Neutrophil (primary cell): ENCODE measurements at regions not wholly inside any gene's neighbourhood (a gene's known extent, or its start where the extent isn't known, plus 50 kb on each side); places are given as distances from the start of the nearest gene placed in this dataset.

Source experiments
- H3K27ac ChIP-seq: fragments of 200-600 bp; sonication (generic); 2 replicates; pipeline ENCODE4 v1.5.1; 2016; ENCODE audit warnings: mild to moderate bottlenecking, moderate library complexity
- H3K27me3 ChIP-seq: fragments of 200-600 bp; sonication (generic); 2 replicates; pipeline ENCODE4 v1.6.0; 2016; ENCODE audit warnings: mild to moderate bottlenecking
- H3K36me3 ChIP-seq: fragments of 200-600 bp; sonication (generic); 2 replicates; pipeline ENCODE4 v1.5.1; 2017
- H3K4me1 ChIP-seq, 2 experiments: fragments of 200-600 bp in 1 of 2; sonication (generic) in 1 of 2; 1 replicate in 1 of 2; 2 replicates in 1 of 2; pipeline versions ENCODE4 v1.5.1 to v1.6.1; 2013 to 2016; ENCODE audit warnings: low read depth in 1 of 2, low read length in 1 of 2, mild to moderate bottlenecking in 1 of 2, moderate library complexity in 1 of 2; ENCODE audit not compliant: control insufficient read depth in 1 of 2, insufficient read depth in 1 of 2
- H3K4me3 ChIP-seq, 2 experiments: fragments of 200-600 bp in 1 of 2; sonication (generic) in 1 of 2; 1 replicate in 1 of 2; 2 replicates in 1 of 2; pipeline ENCODE4 v1.5.1; 2013 to 2016; ENCODE audit warnings: low read depth in 1 of 2, low read length in 1 of 2, mild to moderate bottlenecking in 1 of 2, moderate library complexity in 1 of 2
- H3K9me3 ChIP-seq: fragments of 200-600 bp; sonication (generic); 2 replicates; pipeline ENCODE4 v1.5.1; 2016
- TF ChIP-seq, protein P1 (sequence below): fragments of 200-600 bp; sonication (generic); IDR thresholded peaks from 2 replicates; pipeline ENCODE4 v1.5.1; 2016; ENCODE audit warnings: antibody characterized with exemption

DNA sequence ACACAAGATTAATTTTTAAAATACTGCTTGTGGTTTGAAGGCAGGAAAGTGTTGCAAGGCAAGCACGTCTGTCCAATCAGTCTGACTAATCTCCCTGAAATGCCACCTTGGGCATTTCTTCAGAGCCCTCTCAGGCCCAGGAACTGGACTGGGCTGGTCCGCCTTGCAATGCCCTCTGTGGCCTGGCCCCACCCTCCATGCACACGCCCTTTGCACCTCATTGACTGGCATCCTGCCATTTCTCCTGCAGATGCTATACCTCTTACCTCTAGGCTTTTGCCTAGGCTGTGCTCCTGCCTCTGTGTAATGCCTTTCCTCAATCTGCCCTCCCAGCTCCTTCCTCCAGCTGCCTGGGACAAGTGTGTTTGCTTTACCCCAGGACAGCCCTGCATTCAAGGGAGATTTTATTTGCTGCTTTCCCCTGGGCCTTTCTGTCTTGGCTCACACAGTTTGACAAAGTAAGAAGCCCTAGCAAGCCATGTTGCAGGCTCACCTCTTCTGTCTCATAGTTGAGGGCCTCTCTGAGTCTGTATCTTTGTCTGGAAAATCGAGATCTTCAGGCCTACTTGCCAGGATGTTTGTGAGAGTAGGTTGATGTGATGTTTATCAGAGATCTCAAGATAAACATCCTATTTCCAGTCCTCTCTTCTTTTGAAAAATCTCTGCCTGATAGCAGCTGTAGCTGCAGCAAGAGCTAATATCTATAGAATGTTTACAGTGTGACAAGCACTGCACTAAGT, 149.2 kb upstream of the JUN start:
- Histone ChIP-seq H3K27me3 (peaks cover 17% of the 10 kb centered on the region), H3K4me3 (no peak overlapping the region), H3K36me3 (no peaks in the 10 kb centered on the region), H3K27ac (peak overlapping the region; percentile 54), H3K9me3 (no peaks in the 10 kb centered on the region), H3K4me1 (peaks cover 24% of the 10 kb centered on the region in 2 experiments)
- TF ChIP-seq, protein P1, sequence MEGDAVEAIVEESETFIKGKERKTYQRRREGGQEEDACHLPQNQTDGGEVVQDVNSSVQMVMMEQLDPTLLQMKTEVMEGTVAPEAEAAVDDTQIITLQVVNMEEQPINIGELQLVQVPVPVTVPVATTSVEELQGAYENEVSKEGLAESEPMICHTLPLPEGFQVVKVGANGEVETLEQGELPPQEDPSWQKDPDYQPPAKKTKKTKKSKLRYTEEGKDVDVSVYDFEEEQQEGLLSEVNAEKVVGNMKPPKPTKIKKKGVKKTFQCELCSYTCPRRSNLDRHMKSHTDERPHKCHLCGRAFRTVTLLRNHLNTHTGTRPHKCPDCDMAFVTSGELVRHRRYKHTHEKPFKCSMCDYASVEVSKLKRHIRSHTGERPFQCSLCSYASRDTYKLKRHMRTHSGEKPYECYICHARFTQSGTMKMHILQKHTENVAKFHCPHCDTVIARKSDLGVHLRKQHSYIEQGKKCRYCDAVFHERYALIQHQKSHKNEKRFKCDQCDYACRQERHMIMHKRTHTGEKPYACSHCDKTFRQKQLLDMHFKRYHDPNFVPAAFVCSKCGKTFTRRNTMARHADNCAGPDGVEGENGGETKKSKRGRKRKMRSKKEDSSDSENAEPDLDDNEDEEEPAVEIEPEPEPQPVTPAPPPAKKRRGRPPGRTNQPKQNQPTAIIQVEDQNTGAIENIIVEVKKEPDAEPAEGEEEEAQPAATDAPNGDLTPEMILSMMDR: no peak

DNA sequence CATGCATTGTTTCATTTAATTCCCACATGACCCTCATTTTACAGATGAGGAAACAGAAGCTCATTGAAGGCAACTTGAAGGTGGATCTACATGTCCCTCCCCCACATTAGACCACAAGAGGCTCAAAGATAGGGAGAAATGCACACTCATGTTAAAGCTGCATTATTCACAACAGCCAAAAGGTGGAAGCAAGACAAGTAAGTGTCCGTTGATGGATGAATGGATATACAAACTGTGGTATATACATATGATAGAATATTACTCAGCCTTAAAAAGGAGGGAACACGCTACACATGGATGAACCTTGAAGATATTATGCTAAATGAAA, 149.7 kb upstream of the JUN start:
- H3K4me3 ChIP-seq: no peak overlapping the region
- peaks cover 22% of the 10 kb centered on the region for H3K27me3 ChIP-seq
- peak overlapping the region; percentile 54 for H3K27ac ChIP-seq
- H3K36me3 ChIP-seq: no peaks in the 10 kb centered on the region
- peaks cover 24% of the 10 kb centered on the region in 2 experiments for H3K4me1 ChIP-seq
- no peaks in the 10 kb centered on the region for H3K9me3 ChIP-seq
- TF ChIP-seq, protein P1: no peak

DNA sequence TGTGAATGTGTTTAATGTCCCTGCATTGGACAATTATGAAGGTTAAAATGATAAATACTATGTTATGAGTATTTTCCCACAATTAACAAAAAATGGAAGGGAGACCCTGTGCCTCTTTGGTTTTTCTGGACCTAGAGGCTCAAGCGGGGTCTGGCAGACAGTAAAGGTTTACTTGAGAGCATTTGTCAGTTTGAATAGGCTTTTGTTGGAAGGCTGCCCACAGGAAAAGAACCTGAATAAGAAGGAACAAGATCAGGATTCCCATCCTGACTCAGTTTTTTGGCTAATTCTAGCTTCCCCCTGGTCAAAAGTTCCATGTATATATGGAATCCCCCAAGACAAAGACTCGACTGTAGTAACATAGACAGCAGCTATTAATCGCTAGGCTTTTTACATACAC, 150.9 kb upstream of the JUN start:
- Histone ChIP-seq H3K4me3 (no peak overlapping the region), H3K4me1 (peaks cover 24% of the 10 kb centered on the region in 2 experiments), H3K27me3 (peaks cover 34% of the 10 kb centered on the region), H3K27ac (no peak overlapping the region), H3K36me3 (no peaks in the 10 kb centered on the region), H3K9me3 (no peaks in the 10 kb centered on the region)
- TF ChIP-seq, protein P1: no peak

DNA sequence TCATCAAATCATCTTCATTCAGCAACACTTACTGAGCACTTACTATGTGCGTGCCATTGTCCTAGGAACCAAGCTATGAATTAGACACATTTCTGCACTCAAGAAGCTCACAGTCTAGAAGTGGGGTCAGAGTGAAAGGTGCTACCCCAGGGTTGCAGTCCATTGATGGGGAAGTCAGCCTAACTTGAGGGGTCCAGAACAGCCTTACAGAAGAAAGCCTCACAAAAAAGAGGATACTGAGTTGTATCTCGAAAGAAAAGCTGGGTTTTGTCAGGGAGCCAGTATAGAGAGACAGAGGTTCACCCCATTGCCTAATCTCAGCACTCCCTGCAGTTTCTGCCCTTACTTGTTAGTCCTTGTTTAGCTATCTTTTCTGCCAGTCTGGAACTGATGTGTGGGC, 153.1 kb upstream of the JUN start:
- Histone ChIP-seq H3K27me3 (peaks cover 56% of the 10 kb centered on the region), H3K4me1 (peaks cover 24% of the 10 kb centered on the region in 2 experiments), H3K27ac (no peak overlapping the region), H3K9me3 (no peaks in the 10 kb centered on the region), H3K4me3 (no peak overlapping the region), H3K36me3 (no peaks in the 10 kb centered on the region)
- TF ChIP-seq, protein P1: no peak

DNA sequence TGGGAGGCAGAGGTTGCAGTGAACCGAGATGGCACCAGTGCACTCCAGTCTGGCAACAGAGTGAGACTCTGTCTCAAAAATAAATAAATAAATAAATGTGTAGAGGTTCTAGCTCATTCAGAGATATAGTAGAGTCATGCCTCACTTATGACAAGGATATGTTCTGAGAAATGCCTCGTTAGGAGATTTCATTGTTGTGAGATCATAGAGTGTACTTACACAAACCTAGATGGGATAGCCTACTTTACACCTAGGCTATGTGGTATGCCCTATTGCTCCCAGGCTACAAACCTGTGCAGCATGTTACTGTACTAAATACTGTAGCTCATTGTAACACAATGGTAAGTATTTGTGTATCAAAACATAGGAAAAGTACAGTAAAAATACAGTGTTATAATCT, 155.3 kb upstream of the JUN start:
- Histone ChIP-seq H3K27me3 (peaks cover 72% of the 10 kb centered on the region), H3K9me3 (no peaks in the 10 kb centered on the region), H3K27ac (no peak overlapping the region), H3K4me3 (no peak overlapping the region), H3K4me1 (peaks cover 8 to 11% of the 10 kb centered on the region in 2 experiments), H3K36me3 (no peaks in the 10 kb centered on the region)
- TF ChIP-seq, protein P1: no peak
